ENCODE measurements at regions not wholly inside any gene's neighbourhood (a gene's known extent, or its start where the extent isn't known, plus 50 kb on each side); places are given as distances from the start of the nearest gene placed in this dataset.

DNA sequence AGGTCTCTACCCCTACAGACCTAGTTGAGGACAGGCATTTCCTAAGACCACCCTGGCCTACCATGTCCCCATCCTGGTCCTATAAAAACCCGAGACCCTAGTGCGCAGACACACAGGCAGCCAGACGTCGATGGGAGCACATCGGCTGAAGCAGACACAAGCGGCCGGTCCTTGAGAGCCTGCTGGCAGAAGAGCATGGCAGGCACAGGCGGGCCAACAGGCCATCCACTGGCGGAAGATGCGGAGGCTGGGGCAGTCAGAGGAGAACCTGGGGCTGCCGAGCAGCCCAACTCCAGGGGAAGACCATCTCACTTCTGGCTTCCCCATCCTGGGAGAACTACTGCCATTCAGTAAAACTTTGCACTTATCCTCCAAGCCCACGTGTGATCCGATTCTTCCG, 396.8 kb downstream of the AEBP2 start:
- no peaks in the 10 kb centered on the region for H3K27me3 ChIP-seq (ENCODE audit: control insufficient read depth, insufficient read depth, low read length)
- TF ChIP-seq CTCF (IDR thresholded peaks at IDR 0.05; ENCODE audit: insufficient read depth, low read length, severe bottlenecking), result no peak
- FAIRE-seq (no peak), DNase-seq (ENCODE audit: low read depth) (no peak)
- H3K36me3 ChIP-seq (ENCODE audit: control insufficient read depth, insufficient read depth, low read length), result no peaks in the 10 kb centered on the region
- H3K4me3 ChIP-seq (ENCODE audit: low read depth, low read length), result no peak overlapping the region

DNA sequence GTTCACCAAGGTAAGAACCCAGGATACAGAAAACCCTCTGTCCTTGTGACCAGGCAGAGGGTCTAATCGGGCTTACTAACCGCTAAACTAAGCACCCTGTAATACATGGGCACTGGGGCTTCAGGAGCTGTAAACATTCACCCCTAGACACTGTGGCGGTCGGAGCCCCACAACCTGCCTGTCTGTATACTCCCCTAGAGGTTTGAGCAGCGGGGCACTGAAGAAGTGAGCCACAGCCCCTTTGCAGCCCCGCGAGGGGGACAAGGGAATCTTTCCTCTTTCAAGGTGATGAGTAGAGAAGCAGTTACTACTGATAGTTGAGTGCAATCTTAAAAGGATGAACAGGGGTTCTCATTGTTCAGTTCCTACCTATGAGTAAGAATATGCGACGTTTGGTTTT, 397.2 kb downstream of the AEBP2 start:
- no peak for TF ChIP-seq CTCF (IDR thresholded peaks at IDR 0.05; ENCODE audit: insufficient read depth, low read length, severe bottlenecking)
- Histone ChIP-seq H3K27me3 (ENCODE audit: control insufficient read depth, insufficient read depth, low read length) (no peaks in the 10 kb centered on the region), H3K36me3 (ENCODE audit: control insufficient read depth, insufficient read depth, low read length) (no peaks in the 10 kb centered on the region), H3K4me3 (ENCODE audit: low read depth, low read length) (no peak overlapping the region)
- DNase-seq (ENCODE audit: low read depth), result no peak
- no peak for FAIRE-seq

- no peak for TF ChIP-seq CTCF (IDR thresholded peaks at IDR 0.05; ENCODE audit: insufficient read depth, low read length, severe bottlenecking)
- H3K27me3 ChIP-seq (ENCODE audit: control insufficient read depth, insufficient read depth, low read length), result no peaks in the 10 kb centered on the region
- DNase-seq (ENCODE audit: low read depth) (no peak), FAIRE-seq (no peak)
- H3K36me3 ChIP-seq (ENCODE audit: control insufficient read depth, insufficient read depth, low read length), result no peaks in the 10 kb centered on the region
- no peak overlapping the region for H3K4me3 ChIP-seq (ENCODE audit: low read depth, low read length)
These were observed 398.3 kb downstream of the AEBP2 start for GRCh38 chr12:19837543-19837942.

GRCh38 chr12:19841451-19841850, 402.2 kb downstream of the AEBP2 start:
- H3K4me3 ChIP-seq (ENCODE audit: low read depth, low read length), result no peak overlapping the region
- DNase-seq (ENCODE audit: low read depth) (no peak), FAIRE-seq (no peak)
- H3K27me3 ChIP-seq (ENCODE audit: control insufficient read depth, insufficient read depth, low read length), result no peaks in the 10 kb centered on the region
- H3K36me3 ChIP-seq (ENCODE audit: control insufficient read depth, insufficient read depth, low read length), result no peaks in the 10 kb centered on the region
- no peak for TF ChIP-seq CTCF (IDR thresholded peaks at IDR 0.05; ENCODE audit: insufficient read depth, low read length, severe bottlenecking)

DNA sequence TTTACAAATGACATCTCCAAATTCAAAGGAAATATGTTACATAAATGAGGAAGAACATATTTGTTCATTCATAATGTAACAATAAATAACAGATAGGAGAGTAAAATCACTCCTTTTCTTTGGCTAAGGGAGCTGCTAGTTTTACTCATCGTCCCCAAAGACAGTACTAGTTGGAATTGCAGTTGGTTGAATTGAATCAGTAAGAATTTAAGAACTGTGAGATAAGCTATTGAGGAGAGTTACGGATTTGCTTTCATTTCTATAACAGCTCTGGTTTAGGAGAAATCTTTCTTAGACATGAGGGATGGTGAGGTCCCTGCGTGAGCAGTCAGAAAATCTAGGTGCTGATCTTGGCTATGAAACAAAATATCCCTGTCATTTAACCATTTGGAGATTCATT, 402.8 kb downstream of the AEBP2 start:
- TF ChIP-seq CTCF (IDR thresholded peaks at IDR 0.05; ENCODE audit: insufficient read depth, low read length, severe bottlenecking), result no peak
- FAIRE-seq (no peak), DNase-seq (ENCODE audit: low read depth) (no peak)
- no peak overlapping the region for H3K4me3 ChIP-seq (ENCODE audit: low read depth, low read length)
- no peaks in the 10 kb centered on the region for H3K36me3 ChIP-seq (ENCODE audit: control insufficient read depth, insufficient read depth, low read length)
- H3K27me3 ChIP-seq (ENCODE audit: control insufficient read depth, insufficient read depth, low read length), result no peaks in the 10 kb centered on the region

DNA sequence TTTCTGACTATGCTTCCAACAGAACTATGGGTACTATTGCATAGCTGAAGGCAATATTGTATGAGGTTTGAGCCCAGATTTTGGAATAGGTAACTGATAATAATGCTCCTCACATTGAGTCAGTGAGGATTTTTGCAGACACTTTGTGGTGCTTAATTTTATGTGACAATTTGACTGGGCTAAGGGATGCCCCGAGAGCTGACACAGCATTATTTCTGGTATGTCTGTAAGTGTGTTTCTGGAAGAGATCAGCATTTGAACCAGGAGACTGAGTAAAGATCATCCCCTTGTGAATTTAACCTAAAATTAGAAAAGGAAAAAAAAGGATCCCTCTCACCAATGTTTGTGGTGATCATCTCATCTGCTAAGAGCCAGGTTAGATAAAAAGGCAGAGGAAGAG, 404.9 kb downstream of the AEBP2 start:
- no peak for TF ChIP-seq CTCF (IDR thresholded peaks at IDR 0.05; ENCODE audit: insufficient read depth, low read length, severe bottlenecking)
- Histone ChIP-seq H3K4me3 (ENCODE audit: low read depth, low read length) (no peak overlapping the region), H3K36me3 (ENCODE audit: control insufficient read depth, insufficient read depth, low read length) (no peaks in the 10 kb centered on the region), H3K27me3 (ENCODE audit: control insufficient read depth, insufficient read depth, low read length) (no peaks in the 10 kb centered on the region)
- FAIRE-seq (no peak), DNase-seq (ENCODE audit: low read depth) (no peak)

All from bronchial epithelial cell (primary cell).